HL-60 (cell line): ENCODE measurements at regions not wholly inside any gene's neighbourhood (a gene's known extent, or its start where the extent isn't known, plus 50 kb on each side); places are given as distances from the start of the nearest gene placed in this dataset.

Source experiments
- CTCF ChIP-seq: IDR thresholded peaks from one replicate; pipeline ENCODE4 v1.5.1; 2011; ENCODE audit warnings: low read length, control low read depth, inconsistent platforms; ENCODE audit not compliant: insufficient read depth
- POLR2AphosphoS5 ChIP-seq: IDR thresholded peaks from 2 replicates; pipeline ENCODE4 v1.6.1; 2012; ENCODE audit warnings: low read depth

GRCh38 chr2:150011161-150011730 is 423.7 kb upstream of the MMADHC start:
- TF ChIP-seq CTCF (no peak), POLR2AphosphoS5 (no peak)
